Right lobe of liver (tissue), 4 donors: ENCODE measurements at regions not wholly inside any gene's neighbourhood (a gene's known extent, or its start where the extent isn't known, plus 50 kb on each side); places are given as distances from the start of the nearest gene placed in this dataset.

Experiments used
- POLR2A ChIP-seq: fragments of 450-650 bp; IDR thresholded peaks from one replicate; pipeline ENCODE4 v1.6.1; 2017; ENCODE audit warnings: antibody characterized with exemption, mild to moderate bottlenecking
- TF ChIP-seq, protein P1 (sequence below), 4 donors: fragments of 200-600 bp in 3 of 4; fragments of 450-650 bp in 1 of 4; IDR thresholded peaks; one replicate each; pipeline versions ENCODE4 v1.5.1 to v1.8.0; 2016 to 2022; ENCODE audit warnings: antibody characterized with exemption in 4 of 4, mild to moderate bottlenecking in 2 of 4
- donor health status: DM: no; HTN: no; CAD: no.
- donor health status: DM: no; HTN: no; CAD: no.
- donor health status: DM: no; HTN: yes; CAD: no.

DNA sequence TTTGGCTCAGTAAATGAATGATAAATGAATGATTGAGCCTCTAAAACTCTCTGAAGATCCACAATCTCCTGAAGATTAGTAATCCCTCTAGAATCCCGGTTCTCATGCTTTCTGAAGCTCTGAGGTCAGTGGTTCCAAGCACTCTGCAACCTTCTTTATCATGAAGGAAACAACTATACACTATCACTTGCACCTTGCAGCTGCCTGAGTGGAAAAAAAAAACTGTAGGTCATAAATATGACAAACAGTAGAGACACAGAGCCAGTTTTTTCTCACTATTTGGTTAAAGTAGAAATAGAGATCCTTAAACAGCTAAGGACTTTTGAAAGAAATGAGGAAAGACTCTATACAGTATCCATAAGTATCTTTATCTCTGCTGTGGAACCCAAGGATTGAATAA lies 122.0 kb upstream of the CRBN start:
- TF ChIP-seq POLR2A = no peak
- TF ChIP-seq, protein P1, sequence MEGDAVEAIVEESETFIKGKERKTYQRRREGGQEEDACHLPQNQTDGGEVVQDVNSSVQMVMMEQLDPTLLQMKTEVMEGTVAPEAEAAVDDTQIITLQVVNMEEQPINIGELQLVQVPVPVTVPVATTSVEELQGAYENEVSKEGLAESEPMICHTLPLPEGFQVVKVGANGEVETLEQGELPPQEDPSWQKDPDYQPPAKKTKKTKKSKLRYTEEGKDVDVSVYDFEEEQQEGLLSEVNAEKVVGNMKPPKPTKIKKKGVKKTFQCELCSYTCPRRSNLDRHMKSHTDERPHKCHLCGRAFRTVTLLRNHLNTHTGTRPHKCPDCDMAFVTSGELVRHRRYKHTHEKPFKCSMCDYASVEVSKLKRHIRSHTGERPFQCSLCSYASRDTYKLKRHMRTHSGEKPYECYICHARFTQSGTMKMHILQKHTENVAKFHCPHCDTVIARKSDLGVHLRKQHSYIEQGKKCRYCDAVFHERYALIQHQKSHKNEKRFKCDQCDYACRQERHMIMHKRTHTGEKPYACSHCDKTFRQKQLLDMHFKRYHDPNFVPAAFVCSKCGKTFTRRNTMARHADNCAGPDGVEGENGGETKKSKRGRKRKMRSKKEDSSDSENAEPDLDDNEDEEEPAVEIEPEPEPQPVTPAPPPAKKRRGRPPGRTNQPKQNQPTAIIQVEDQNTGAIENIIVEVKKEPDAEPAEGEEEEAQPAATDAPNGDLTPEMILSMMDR (IDR thresholded peaks at IDR 0.05) = no peak
